Coronary artery (tissue), 2 donors: ENCODE measurements at regions not wholly inside any gene's neighbourhood (a gene's known extent, or its start where the extent isn't known, plus 50 kb on each side); places are given as distances from the start of the nearest gene placed in this dataset.
"Not testable (repeated sequence)": the region's sequence is repeated elsewhere in the genome, so short reads cannot be mapped to it uniquely, and the experiment has no call there.

Experiments used
- DNase-seq: peaks from one replicate; pipeline ENCODE4 v3.0.0-alpha.2; 2017; ENCODE audit warnings: low spot score
- H3K27ac ChIP-seq, 2 donors: fragments of 200-600 bp; sonication (generic); one replicate each; pipeline ENCODE4 v1.5.1; 2016 to 2019
- H3K4me3 ChIP-seq: fragments of 200-600 bp; sonication (generic); 2 replicates; pipeline ENCODE4 v1.5.1; 2016; ENCODE audit warnings: mild to moderate bottlenecking, moderate library complexity
- CTCF ChIP-seq: fragments of 200-600 bp; sonication (generic); IDR thresholded peaks from one replicate; pipeline ENCODE4 v1.5.1; 2019; ENCODE audit warnings: antibody characterized with exemption

- Histone ChIP-seq H3K27ac (no peak overlapping the region), H3K4me3 (no peak overlapping the region)
- DNase-seq = no peak
- TF ChIP-seq CTCF = no peak
Observed at GRCh38 chr11:15673408-15673831, 558.7 kb downstream of the INSC start.

GRCh38 chr11:15674756-15675155 lies 560.0 kb downstream of the INSC start:
- Histone ChIP-seq H3K27ac (no peak overlapping the region), H3K4me3 (no peak overlapping the region)
- TF ChIP-seq CTCF = no peak
- no peak for DNase-seq

- Histone ChIP-seq H3K27ac (no peak overlapping the region), H3K4me3 (no peak overlapping the region)
- no peak for DNase-seq
- TF ChIP-seq CTCF = no peak
Observed at GRCh38 chr11:15675683-15676082, 561.0 kb downstream of the INSC start.

- DNase-seq = no peak
- no peak overlapping the region for H3K27ac ChIP-seq
- TF ChIP-seq CTCF = no peak
Observed at GRCh38 chr11:15677181-15677580, 562.5 kb downstream of the INSC start.

GRCh38 chr11:15683528-15683927 lies 568.8 kb downstream of the INSC start:
- no peak for TF ChIP-seq CTCF
- Histone ChIP-seq H3K27ac (no peak overlapping the region), H3K4me3 (no peak overlapping the region)
- DNase-seq = peak; percentile 22

More at GRCh38 chr11:15677181-15677580, 562.5 kb downstream of the INSC start:
- no peak overlapping the region for H3K4me3 ChIP-seq

- no peak overlapping the region for H3K27ac ChIP-seq
- DNase-seq = no peak
- TF ChIP-seq CTCF = no peak
- no peak overlapping the region for H3K4me3 ChIP-seq
Observed at GRCh38 chr11:15685306-15685705, 570.6 kb downstream of the INSC start.

GRCh38 chr11:15686259-15686658 lies 571.5 kb downstream of the INSC start:
- not testable (repeated sequence) for H3K4me3 ChIP-seq, H3K27ac ChIP-seq, DNase-seq

- no peak overlapping the region for H3K4me3 ChIP-seq
- no peak for DNase-seq
- H3K27ac ChIP-seq = no peak overlapping the region
- no peak for TF ChIP-seq CTCF
Observed at GRCh38 chr11:15687342-15687741, 572.6 kb downstream of the INSC start.
